Ectodermal cell (in vitro differentiated cells): ENCODE measurements at regions not wholly inside any gene's neighbourhood (a gene's known extent, or its start where the extent isn't known, plus 50 kb on each side); places are given as distances from the start of the nearest gene placed in this dataset.

Experiments
- H3K27ac ChIP-seq: 2 replicates; pipeline ENCODE4 v1.7.0; 2013; ENCODE audit warnings: mild to moderate bottlenecking, low read depth, low read length; ENCODE audit not compliant: insufficient read depth, poor library complexity, severe bottlenecking
- H3K27me3 ChIP-seq: 2 replicates; pipeline ENCODE4 v1.7.0; 2013; ENCODE audit warnings: mild to moderate bottlenecking, low read length; ENCODE audit not compliant: insufficient read depth, control insufficient read depth, poor library complexity, severe bottlenecking
- H3K36me3 ChIP-seq: one replicate; pipeline ENCODE4 v1.7.0; 2013; ENCODE audit warnings: low read length; ENCODE audit not compliant: control insufficient read depth, insufficient read depth
- H3K4me1 ChIP-seq: one replicate; pipeline ENCODE4 v1.7.0; 2013; ENCODE audit warnings: low read length; ENCODE audit not compliant: control insufficient read depth, insufficient read depth
- H3K4me3 ChIP-seq: 2 replicates; pipeline ENCODE4 v1.7.0; 2013; ENCODE audit warnings: low read depth, low read length, control low read depth; ENCODE audit not compliant: insufficient read depth
- H3K9me3 ChIP-seq: 2 replicates; pipeline ENCODE4 v1.7.0; 2013; ENCODE audit warnings: mild to moderate bottlenecking, low read length, moderate library complexity; ENCODE audit not compliant: control insufficient read depth
- whole genome bisulfite sequencing, 2 experiments: methylation state at CpG; one replicate each; pipeline ENCODE4 v1.1.7; 2013; ENCODE audit warnings: missing lambda C conversion rate in 2 of 2; 5-methylcytosine and 5-hydroxymethylcytosine counted together

DNA sequence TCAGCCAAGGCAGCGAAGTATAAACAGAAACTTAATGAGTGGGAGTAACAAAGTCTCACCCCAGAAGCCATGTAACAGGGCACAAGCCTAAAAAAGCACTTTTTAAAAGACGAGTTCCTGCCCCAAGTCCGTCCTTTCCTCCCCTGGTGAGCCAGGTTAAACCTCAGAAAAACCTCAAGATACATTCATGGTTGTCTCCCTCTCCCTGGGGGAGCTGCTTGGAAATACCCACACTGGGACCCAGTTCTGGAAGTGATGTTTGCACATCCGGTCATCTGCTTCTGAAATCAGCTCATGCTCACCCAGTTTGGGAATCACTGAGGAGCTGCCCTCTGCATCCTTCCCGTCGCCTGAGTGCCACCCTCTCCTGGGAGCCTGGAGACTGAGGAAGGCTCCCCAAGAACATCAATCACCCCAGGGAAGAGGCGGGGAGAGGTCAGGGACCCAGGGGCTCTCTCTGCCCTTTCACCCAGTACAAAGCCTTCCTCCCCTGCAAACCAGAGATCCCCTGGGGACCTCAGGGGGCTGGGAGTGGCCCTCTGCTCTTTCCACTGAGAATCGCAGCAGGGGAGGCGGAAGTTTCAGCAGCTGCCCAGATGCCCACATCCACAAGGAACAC is 150.6 kb upstream of the AGAP1 start:
- no peaks in the 10 kb centered on the region for H3K27me3 ChIP-seq
- no peaks in the 10 kb centered on the region for H3K4me1 ChIP-seq
- H3K4me3 ChIP-seq, result no peak overlapping the region
- H3K27ac ChIP-seq, result no peak overlapping the region
- 89 to 94% methylated on average over 9 of the region's 9 CpGs for WGBS, 2 experiments
- no peaks in the 10 kb centered on the region for H3K36me3 ChIP-seq
- H3K9me3 ChIP-seq, result no peaks in the 10 kb centered on the region

- 87% methylated on average over 10 of the region's 10 CpGs for WGBS, 2 experiments
- no peaks in the 10 kb centered on the region for H3K36me3 ChIP-seq
- no peak overlapping the region for H3K27ac ChIP-seq
- no peaks in the 10 kb centered on the region for H3K27me3 ChIP-seq
- H3K4me3 ChIP-seq, result no peak overlapping the region
- H3K9me3 ChIP-seq, result no peaks in the 10 kb centered on the region
- H3K4me1 ChIP-seq, result no peaks in the 10 kb centered on the region
These were observed 150.0 kb upstream of the AGAP1 start for GRCh38 chr2:235343869-235344268.

GRCh38 chr2:235345745-235346144 is 148.1 kb upstream of the AGAP1 start:
- Histone ChIP-seq H3K36me3 (no peaks in the 10 kb centered on the region), H3K27ac (no peak overlapping the region), H3K27me3 (no peaks in the 10 kb centered on the region), H3K9me3 (no peaks in the 10 kb centered on the region), H3K4me1 (no peaks in the 10 kb centered on the region), H3K4me3 (no peak overlapping the region)
- WGBS, 2 experiments, result 88 to 100% methylated on average over 1 of the region's 1 CpG

DNA sequence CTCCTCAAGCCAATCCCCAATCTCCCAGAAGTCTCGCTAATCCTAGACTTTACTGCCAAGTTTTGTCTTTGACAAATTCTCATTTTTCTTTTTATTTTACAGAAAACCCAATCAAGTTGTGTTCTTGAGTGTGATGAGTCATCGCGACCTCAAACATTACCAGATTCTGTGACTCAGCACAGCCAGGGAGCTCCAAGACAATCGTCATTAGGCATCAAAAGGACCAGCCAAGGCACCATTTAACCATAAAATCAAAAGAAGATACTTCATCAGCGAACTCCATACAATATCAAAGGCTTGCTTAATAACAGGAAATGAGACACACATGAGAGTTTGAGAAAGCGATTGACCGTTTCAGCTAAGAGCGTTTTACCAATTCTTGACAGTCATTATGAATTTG is 146.2 kb upstream of the AGAP1 start:
- 88 to 91% methylated on average over 7 to 8 of the region's 8 CpGs for WGBS, 2 experiments

DNA sequence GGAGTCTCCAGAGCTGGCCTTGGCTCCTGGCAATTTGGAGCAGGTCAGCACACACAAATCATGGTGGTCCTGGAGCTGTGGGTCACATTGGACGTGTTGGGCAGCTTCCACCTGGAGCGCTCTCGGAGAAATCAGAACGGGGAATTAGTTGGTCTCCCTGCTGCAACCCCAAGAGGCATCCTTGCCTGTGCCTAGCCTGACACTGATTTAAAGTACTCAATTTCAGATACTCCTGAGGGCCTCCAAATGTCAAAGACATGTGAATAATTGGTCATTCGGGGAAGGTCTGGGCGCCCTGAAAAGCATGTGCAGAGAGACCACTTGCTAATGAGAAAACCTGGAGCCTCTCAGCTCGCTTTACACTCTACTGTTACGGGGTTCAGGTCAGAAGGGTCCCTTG is 145.5 kb upstream of the AGAP1 start:
- Histone ChIP-seq H3K4me3 (no peak overlapping the region), H3K36me3 (no peaks in the 10 kb centered on the region), H3K27me3 (no peaks in the 10 kb centered on the region), H3K4me1 (no peaks in the 10 kb centered on the region), H3K27ac (no peak overlapping the region), H3K9me3 (no peaks in the 10 kb centered on the region)
- 91 to 94% methylated on average over 8 of the region's 8 CpGs for WGBS, 2 experiments

More for the DNA sequence above, 146.2 kb upstream of the AGAP1 start:
- H3K36me3 ChIP-seq, result no peaks in the 10 kb centered on the region
- no peaks in the 10 kb centered on the region for H3K9me3 ChIP-seq
- H3K4me1 ChIP-seq, result no peaks in the 10 kb centered on the region
- no peak overlapping the region for H3K27ac ChIP-seq
- H3K4me3 ChIP-seq, result no peak overlapping the region
- no peaks in the 10 kb centered on the region for H3K27me3 ChIP-seq

DNA sequence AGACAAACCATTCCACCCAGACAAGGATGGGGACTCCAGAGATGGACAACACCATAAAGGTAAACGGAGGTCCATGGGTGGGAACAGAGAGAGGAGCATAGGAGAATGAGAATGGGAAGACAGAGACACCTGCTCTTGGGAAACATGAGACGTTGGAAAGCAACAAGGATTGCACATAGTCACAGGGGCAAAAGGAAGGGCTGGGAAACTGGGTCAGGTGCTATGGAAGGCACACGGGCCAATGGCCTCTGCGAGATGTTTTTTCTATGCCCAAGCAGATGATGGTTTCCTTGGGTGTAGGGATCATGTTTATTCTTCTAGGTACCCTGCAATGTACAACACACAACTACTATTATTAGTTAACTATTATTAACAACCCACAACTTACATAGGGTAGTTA is 143.6 kb upstream of the AGAP1 start:
- Histone ChIP-seq H3K27ac (no peak overlapping the region), H3K4me3 (no peak overlapping the region), H3K36me3 (no peaks in the 10 kb centered on the region), H3K27me3 (no peaks in the 10 kb centered on the region), H3K4me1 (no peaks in the 10 kb centered on the region), H3K9me3 (no peaks in the 10 kb centered on the region)
- 95 to 96% methylated on average over 4 of the region's 4 CpGs for WGBS, 2 experiments

DNA sequence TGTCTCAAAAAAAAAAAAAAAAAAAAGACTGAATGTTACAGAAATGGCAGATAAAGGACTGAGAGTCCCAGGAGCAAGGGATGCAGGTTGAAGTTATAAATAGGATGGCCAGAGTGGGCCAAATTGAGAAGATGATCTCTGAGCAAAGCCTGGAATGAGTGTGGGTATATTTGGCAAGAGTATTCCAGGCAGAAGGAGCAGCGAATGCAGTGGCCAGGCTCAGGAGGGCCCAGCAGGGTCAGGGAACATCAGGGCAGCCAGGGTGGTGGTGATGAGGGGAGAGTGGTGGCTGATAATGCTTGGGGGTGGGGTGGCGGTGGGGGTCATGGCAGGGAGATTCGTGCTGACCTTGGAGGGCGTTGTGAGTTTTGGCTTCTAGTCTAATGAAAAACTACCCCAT is 141.3 kb upstream of the AGAP1 start:
- Histone ChIP-seq H3K4me3 (no peak overlapping the region), H3K4me1 (no peaks in the 10 kb centered on the region), H3K27ac (no peak overlapping the region), H3K36me3 (no peaks in the 10 kb centered on the region), H3K9me3 (no peaks in the 10 kb centered on the region), H3K27me3 (no peaks in the 10 kb centered on the region)
- WGBS, 2 experiments, result 93 to 94% methylated on average over 4 of the region's 4 CpGs

GRCh38 chr2:235357881-235358280 is 136.0 kb upstream of the AGAP1 start:
- 94% methylated on average over 17 of the region's 17 CpGs for WGBS, 2 experiments
- H3K36me3 ChIP-seq, result no peaks in the 10 kb centered on the region
- H3K27ac ChIP-seq, result no peak overlapping the region
- no peaks in the 10 kb centered on the region for H3K9me3 ChIP-seq
- H3K27me3 ChIP-seq, result no peaks in the 10 kb centered on the region
- H3K4me1 ChIP-seq, result no peaks in the 10 kb centered on the region
- H3K4me3 ChIP-seq, result no peak overlapping the region

DNA sequence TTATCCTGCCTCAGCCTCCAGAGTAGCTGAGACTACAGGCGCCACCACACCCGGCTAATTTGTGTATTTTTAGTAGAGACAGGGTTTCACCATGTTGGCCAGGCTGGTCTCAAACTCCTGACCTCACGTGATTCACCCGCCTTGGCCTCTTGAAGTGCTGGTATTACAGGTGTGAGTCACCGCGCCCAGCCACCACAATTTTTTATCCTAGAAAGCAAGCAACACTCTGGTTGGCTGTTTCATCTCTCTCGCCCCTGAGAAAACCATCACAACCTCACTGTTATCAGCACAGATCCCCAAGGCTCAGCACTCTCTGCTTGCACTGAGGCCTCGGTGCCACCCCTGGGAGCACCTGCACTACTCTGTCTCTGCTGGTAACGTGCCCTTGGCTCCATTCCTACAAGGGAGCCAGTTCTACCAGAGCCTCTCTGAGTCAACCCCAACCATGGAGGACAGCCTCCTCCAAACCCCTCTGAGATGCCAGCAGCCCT is 134.8 kb upstream of the AGAP1 start:
- Histone ChIP-seq H3K4me3 (no peak overlapping the region), H3K4me1 (no peaks in the 10 kb centered on the region), H3K27ac (no peak overlapping the region), H3K9me3 (no peaks in the 10 kb centered on the region), H3K27me3 (no peaks in the 10 kb centered on the region), H3K36me3 (no peaks in the 10 kb centered on the region)
- WGBS, 2 experiments, result 93 to 94% methylated on average over 9 of the region's 9 CpGs

DNA sequence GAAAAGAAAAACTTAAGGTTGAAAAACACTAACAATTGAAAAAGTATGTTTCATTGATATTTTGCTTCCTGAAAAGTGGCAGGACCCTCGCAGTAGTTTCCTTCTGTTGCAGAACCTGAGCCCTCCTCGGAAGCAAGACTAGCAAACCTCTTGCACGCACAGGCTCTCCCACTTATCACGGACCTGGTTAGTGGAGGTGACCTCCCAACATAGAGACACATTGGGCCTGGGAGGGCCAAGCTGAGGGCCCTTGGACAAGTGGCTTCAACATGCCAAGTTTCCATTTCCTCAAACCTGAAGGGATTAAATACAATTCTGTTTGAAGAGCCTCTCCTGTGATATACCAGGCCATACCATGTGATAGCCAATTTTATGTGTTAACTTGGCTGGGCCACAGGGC is 133.4 kb upstream of the AGAP1 start:
- no peak overlapping the region for H3K27ac ChIP-seq
- H3K36me3 ChIP-seq, result no peaks in the 10 kb centered on the region
- H3K4me1 ChIP-seq, result no peaks in the 10 kb centered on the region
- no peaks in the 10 kb centered on the region for H3K9me3 ChIP-seq
- no peaks in the 10 kb centered on the region for H3K27me3 ChIP-seq
- no peak overlapping the region for H3K4me3 ChIP-seq
- WGBS, 2 experiments, result 96 to 97% methylated on average over 4 of the region's 4 CpGs

- H3K36me3 ChIP-seq, result no peaks in the 10 kb centered on the region
- 90 to 93% methylated on average over 4 of the region's 4 CpGs for WGBS, 2 experiments
- no peaks in the 10 kb centered on the region for H3K9me3 ChIP-seq
- no peak overlapping the region for H3K27ac ChIP-seq
- H3K4me3 ChIP-seq, result no peak overlapping the region
- H3K4me1 ChIP-seq, result no peaks in the 10 kb centered on the region
- H3K27me3 ChIP-seq, result no peaks in the 10 kb centered on the region
These were observed 128.1 kb upstream of the AGAP1 start for GRCh38 chr2:235365743-235366142.
